Coronary artery (tissue), 2 donors: ENCODE measurements at regions not wholly inside any gene's neighbourhood (a gene's known extent, or its start where the extent isn't known, plus 50 kb on each side); places are given as distances from the start of the nearest gene placed in this dataset.

Experiments used
- DNase-seq: peaks from one replicate; pipeline ENCODE4 v3.0.0-alpha.2; 2017; ENCODE audit warnings: low spot score
- H3K27ac ChIP-seq, 2 donors: fragments of 200-600 bp; sonication (generic); one replicate each; pipeline ENCODE4 v1.5.1; 2016 to 2019
- H3K4me3 ChIP-seq: fragments of 200-600 bp; sonication (generic); 2 replicates; pipeline ENCODE4 v1.5.1; 2016; ENCODE audit warnings: mild to moderate bottlenecking, moderate library complexity
- TF ChIP-seq, protein P1 (sequence below): fragments of 200-600 bp; sonication (generic); IDR thresholded peaks from one replicate; pipeline ENCODE4 v1.5.1; 2019; ENCODE audit warnings: antibody characterized with exemption

DNA sequence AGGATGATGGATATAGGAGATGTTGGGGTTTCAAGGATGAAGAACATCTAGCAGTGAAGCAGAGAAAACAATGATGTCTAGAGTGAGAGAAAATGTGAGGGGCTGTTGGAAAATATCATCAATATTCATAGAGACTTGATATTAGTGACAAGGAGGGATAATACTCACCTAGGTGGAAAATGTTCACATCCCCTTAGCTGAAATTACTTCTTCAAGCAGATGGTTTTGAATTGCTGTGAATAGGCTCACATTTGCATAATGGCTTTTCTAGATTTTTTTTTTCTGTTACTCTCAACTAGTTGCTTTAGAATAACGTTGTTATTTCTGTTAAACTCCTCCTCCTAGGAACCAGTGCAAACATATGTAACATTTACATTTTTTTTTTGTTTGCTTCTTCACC is 61.6 kb upstream of the MAP1B start:
- no peak for DNase-seq
- Histone ChIP-seq H3K4me3 (no peak overlapping the region), H3K27ac (no peak overlapping the region)
- TF ChIP-seq, protein P1, sequence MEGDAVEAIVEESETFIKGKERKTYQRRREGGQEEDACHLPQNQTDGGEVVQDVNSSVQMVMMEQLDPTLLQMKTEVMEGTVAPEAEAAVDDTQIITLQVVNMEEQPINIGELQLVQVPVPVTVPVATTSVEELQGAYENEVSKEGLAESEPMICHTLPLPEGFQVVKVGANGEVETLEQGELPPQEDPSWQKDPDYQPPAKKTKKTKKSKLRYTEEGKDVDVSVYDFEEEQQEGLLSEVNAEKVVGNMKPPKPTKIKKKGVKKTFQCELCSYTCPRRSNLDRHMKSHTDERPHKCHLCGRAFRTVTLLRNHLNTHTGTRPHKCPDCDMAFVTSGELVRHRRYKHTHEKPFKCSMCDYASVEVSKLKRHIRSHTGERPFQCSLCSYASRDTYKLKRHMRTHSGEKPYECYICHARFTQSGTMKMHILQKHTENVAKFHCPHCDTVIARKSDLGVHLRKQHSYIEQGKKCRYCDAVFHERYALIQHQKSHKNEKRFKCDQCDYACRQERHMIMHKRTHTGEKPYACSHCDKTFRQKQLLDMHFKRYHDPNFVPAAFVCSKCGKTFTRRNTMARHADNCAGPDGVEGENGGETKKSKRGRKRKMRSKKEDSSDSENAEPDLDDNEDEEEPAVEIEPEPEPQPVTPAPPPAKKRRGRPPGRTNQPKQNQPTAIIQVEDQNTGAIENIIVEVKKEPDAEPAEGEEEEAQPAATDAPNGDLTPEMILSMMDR, result no peak

DNA sequence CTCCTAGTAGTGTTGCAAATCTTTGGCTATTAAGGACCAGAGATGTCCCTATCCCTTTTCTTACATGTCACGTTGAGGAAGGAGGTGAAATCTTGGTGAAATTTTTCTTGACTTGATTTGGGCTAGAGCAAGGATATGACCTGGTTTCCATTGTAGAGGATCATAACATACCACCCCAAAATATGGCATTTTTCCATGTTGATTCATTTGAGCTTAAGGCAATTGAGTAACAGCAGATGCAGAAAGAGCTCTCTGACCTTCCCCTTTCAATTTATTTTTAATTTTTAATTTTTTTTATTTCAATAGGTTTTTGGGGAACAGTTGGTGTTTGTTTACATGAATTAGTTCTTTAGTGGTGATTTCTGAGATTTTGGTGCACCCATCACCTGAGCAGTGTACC is 61.2 kb upstream of the MAP1B start:
- Histone ChIP-seq H3K4me3 (no peak overlapping the region), H3K27ac (no peak overlapping the region)
- TF ChIP-seq, protein P1, result no peak
- no peak for DNase-seq

GRCh38 chr5:72055636-72056035 is 51.6 kb upstream of the MAP1B start:
- H3K4me3 ChIP-seq, result no peak overlapping the region
- TF ChIP-seq, protein P1, result no peak
- H3K27ac ChIP-seq, result no peak overlapping the region
- DNase-seq, result no peak
